NCI-H82 (cell line): ENCODE measurements at regions not wholly inside any gene's neighbourhood (a gene's known extent, or its start where the extent isn't known, plus 50 kb on each side); places are given as distances from the start of the nearest gene placed in this dataset.

Experiments used
- DNase-seq: peaks from one replicate; lab custom pipeline; 2025; lab: John Stamatoyannopoulos, UW

DNA sequence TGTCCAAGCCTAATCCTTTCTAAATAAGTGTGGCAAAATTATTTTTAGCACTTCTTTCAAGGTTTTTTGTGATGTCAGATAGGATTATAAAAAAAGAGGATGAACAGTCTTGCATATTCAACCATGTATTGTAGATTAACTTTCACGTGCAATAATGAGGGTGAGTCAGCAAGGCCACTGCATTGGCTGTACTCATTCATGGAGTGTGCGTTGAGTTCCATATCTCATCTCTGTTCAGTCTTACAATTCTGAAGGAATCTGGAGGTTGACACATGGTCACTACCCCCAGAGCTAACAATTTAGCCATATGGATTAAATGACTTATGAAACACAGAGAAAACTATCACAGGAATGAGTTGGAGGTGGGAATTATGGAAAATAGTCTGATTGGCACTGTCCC lies 810.5 kb downstream of the SLC4A3 start:
- DNase-seq: no peak

DNA sequence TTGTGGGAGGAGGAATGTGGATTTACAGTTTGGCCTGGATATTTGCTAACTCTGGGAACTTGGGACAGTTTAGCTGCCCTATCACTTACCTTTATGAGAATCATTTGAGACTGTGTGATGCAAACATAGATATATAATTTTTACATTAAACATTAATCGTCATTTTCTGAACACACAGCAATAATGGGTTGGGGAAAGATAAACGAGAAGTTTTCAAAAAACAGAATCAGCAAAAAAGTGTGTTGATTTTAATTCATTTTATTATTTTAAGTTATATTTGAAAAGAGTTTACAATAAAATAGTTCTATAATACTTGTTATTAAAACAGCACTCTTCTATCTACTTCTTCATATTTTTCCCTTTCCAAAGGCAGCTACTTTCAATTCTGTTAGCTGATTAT lies 813.3 kb downstream of the SLC4A3 start:
- DNase-seq: no peak

DNA sequence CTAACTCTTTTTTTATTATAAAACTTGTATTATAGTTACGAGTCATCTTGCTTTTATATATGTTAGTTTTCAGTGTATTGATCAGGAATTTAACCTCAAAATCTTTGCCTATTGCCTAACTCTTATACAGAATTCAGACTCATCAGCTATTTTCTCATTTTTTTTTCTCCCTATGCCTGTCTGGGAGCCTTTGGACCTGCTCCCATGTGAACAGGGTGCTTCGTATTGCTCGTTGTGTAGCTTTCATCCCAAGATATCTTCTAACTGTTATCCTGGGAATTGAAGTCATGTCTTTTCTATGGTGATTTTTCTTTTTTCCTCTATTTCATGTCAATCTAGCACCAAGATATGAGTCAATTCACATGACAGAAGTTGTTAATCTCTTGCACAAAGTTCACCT lies 814.0 kb downstream of the SLC4A3 start:
- no peak for DNase-seq

DNA sequence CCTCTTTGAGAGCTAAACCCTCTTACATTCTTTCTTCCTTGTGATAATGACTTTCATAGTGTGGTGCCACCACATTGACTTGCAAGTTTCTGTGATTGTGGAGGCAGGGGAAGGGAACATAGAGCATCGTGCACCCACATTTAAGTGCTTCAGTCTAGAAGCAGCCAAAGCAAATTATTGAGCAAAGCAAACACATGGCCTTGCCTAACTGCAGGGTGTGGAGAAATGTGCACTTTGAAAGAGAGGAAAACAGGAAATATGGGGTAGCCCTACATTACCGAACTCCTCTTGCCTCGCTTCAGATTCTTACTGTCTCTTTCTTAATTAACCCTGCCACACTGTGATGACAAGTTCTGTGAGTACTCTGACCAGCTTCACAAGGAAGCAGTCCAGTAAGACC lies 814.6 kb downstream of the SLC4A3 start:
- DNase-seq: no peak

DNA sequence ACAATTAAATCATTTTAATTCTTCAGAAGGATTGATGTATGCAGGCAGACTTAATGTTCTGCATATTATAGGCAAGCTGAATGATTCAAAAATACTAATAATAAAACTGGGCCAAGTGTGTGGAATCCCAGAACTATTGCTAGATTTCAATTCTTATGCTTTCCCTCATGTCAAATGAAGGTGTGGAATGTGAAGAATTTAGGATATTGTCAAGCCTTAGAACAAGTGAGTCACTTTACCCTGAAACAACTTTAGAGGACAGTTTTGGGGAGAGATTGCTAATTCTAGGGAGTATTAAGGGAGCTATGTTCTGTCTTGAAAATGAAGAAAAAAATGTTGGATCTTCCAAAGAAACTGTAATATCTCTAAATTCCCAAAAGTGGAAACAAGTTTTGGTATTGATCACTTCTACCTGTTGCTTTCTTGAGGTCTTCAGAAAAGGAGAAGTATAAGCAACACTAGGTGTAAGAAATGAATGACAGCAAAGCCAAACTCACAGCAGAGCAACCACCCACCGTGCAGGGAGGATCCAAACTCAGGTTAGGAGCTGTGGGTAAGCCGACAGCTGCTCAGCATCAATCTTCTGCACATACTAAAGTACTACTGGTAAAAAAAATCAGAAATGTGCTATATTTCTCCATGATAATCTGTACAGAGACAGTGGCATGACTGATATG lies 818.1 kb downstream of the SLC4A3 start:
- DNase-seq: no peak

DNA sequence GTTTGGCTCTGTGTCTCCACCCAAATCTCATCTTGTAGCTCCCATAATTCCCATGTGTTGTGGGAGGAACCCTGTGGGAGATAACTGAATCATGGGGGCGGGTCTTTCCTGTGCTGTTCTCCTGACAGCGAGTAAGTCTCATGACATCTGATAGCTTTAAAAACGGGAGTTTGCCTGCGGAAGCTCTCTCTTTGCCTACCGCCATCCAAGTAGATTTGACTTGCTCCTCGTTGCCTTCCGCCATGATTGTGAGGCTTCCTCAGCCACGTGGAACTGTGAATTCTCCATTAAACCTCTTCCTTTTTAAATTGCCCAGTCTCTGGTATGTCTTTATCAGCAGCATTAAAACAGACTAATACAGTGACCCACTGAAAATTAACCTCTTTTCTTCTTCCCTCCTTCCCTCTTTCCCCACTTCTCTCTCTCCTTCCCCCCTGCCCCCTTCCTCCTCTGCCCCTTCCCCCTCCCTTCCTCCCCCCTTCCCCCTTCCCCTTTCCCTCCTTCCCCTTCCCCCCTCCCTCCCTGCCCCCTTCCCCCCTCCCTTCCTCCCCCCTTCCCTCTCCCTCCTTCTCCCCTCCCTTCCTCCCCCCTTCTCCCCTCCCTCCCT lies 818.8 kb downstream of the SLC4A3 start:
- DNase-seq: no peak

DNA sequence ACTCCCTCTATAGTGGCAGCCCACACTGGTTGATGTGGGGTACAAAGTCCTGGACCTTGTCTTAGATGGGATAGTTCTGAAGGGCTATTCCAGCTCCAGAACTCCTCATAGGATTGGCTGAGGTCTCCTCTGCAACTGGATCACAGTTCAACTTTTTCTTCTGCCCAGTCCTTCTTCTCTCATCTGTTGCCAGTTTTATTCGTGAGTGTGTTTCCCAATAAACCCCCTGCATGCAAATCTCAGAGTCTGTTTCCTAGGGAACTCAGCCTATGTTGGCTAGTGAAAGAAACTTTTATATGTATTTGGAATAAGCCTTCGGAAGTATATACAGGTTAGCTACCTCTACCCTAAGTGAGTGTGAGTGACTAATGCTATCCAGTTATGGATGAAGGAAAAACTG lies 823.4 kb downstream of the SLC4A3 start:
- DNase-seq: no peak

DNA sequence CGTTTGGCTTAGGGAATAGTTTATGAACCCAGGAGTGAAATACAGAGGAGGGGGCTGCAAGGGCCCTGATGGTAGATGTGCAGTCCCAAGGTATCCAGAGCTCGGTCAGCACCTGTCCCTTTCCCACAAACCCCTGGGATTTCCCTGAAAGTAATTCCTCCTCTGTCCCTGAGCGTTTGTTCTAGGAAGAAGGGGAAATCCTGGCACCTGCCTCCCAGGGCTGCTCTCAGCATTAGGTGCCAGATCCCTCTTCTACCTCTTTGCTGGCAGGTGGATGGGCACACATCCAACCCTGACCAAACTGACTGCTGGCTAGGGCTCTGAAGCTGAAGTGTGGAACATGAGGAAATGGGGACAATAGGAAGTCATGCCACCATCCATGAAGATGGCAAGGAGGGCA lies 824.0 kb downstream of the SLC4A3 start:
- DNase-seq: no peak

DNA sequence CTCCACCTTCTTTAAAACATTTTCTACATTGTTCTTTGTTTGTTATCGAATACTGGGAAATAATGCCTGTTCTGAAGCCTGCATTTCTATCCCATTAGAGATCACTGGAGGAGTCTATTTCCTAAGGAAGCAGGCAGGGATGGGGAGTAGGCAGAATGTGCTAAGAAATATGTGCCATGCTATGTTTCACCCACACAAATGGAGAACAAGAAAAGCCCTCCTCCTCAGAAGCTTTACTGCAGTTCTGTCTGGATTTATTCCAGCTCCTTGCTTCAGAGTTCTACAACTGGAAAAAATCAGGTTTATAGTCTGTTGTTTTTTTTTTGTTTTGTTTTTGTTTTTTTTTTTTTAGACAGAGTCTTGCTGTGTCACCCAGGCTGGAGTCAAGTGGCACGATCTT lies 825.1 kb downstream of the SLC4A3 start:
- no peak for DNase-seq

DNA sequence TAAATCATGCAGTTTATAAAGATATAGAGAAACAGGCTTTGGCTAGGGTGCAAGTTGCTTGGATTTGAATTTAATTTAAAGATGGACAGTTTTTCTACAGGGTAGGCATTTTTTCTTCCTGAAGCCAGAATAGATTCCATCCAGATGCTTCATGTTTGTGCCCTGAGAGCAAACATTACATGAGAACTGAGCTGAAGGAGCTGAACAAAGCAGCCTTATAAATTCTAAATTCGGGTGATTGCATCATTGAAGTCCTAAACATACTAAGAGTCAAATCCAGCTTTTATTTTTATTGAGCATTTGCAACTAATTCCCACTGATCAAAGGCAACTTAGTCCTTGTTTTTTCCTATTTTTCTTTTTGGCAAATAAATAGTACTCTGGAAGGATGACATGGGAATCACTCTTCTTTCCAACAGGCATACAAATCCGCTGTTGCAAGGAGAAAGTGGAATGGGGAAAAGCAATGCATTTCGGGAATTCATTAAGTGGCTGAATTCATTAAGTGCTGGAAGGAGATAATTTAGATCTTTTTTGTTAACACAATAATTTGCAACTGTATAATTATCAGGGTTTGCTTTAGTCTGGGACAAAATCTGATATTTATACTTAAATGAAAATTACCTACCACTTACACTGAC lies 828.0 kb downstream of the SLC4A3 start:
- DNase-seq: no peak

DNA sequence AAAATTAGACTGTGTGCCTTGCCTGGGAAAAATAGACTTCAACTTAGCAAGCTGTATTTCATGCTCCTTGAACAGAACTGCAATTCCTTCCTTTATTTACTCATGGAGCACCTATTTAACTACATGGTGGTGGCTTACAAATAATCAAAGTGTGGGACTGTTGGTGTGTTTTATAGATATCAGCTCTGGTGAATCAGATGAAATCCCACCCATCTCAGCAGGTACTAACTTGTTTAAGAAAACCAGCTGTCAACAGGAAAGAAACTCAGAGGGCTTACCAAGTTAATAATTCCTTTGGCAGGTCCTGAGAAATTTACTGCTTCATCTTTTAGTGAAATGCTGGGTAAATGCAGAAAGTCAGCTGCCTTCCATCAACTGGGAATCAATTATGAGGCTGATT lies 830.6 kb downstream of the SLC4A3 start:
- DNase-seq: no peak

DNA sequence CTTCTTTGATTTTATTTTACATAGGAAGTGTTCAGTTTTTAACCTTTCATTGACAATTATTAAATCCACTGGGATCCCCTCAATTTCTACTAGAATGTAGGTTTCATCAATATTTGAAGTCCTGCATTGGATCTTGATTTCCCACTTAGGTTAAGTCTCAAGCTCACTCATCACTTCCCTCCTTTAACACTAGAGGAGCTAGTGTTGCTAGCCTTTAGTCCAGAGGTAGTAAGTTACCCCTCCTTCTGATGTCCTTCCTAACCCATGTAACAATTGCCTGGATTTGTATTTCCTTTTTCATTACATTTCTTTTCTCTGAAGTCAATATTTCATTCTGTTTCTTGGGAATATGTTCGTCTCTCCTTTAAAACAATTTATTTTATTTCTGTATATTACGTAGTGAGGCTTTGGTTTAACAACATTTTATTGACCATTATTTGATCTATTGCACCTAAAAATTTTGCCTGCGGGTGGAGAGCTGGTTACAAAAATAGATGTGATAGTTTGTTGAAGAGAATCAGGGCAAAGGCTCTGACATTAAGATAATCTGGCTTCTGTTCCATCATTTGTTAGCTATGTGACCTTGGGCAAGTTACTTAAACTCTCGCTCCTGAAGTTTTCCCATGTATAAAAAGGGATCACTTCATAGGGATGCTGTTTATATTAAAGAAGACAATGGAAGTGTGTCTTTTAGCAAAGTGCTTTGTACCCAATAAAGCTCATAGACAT lies 833.0 kb downstream of the SLC4A3 start:
- DNase-seq: peak; percentile 54

DNA sequence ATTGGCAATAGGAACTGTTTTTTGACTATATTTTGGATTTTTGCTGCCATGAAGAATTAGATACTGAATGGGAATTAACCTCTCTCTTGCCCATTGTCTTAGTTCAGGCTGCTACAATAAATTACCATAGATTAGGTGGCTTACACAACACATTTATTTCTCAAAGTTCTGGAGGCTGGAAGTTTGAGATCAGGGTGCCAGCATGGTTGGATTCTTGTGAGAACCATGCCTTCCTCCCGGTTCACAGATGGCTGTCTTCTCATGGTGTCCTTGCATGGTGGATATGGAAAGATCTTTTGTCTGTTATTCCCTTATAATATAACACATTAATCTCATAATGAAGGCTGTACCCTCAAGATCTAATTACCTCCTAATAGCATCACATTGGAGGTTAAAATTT lies 836.4 kb downstream of the SLC4A3 start:
- DNase-seq: no peak

DNA sequence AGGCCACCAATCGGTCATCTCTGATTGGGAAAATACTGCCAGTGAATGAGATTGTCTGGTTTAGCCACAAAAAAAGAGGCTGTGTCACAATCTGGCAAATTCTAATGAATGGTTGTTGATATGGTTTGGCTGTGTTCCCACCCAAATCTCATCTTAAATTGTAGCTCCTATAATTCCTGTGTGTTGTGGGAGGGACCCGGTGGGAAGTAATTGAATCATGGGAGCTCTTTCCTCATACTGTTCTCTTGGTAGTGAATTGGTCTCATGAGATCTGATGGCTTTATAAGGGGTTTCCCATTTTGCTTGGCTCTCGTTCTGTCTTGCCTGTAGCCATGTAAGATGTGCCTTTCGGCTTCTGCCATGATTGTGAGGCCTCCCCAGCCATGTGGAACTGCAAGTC lies 838.3 kb downstream of the SLC4A3 start:
- DNase-seq: no peak

DNA sequence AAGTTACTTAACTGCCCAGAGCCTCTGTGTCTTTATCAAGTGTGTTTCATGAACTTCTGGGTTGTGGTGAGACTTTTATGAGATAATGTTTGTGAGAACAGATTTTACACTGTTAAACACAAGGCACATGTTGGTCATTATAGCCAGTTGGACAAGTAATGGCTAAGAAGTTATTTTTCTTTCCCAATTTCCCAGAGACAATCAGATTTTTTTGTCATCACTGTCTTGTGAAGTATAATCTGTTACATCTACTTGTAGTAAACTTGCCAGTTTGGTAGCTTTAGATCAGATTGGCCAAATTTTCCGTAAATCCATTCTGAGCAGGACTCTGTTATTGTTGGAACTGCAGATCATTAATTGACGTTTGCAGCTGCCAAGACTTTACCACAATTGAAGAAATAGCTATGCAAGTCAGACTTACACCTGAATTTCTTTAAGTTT lies 838.8 kb downstream of the SLC4A3 start:
- DNase-seq: no peak

DNA sequence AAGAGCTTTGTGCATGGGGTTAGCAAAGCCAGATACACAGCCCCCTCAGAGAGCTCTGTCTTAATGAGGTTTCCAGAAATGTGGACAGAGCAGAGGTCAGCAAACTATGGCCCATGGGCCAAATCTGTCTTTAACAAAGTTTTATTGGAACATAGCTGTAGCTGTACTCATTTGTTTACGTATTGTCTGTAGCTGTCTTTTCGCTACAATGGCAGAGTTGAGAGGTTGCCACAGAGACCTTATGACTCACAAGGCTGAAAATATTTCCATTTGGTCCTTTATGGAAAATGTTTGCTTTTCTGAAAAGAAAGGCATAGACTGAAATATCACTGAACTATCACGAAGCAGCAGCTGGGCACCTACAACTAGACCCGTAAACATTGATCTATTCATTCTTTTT lies 841.8 kb downstream of the SLC4A3 start:
- no peak for DNase-seq

DNA sequence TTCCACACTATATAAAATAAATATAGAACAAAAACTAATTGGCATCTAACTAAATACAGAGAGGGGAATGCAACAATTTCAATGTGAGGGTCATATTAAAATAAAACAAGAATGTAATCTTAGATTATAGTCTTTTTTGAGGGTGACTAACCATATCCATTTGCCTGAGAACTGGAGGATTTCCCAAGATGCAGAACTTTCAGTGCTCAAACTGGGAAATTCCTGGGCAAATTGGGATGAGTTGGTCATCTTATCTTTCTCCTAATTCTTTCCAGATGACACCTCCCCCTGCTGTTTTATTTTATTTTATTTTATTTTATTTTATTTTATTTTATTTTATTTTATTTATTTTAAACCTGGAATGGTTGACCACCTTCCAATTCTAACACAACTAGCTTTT lies 846.2 kb downstream of the SLC4A3 start:
- no peak for DNase-seq

DNA sequence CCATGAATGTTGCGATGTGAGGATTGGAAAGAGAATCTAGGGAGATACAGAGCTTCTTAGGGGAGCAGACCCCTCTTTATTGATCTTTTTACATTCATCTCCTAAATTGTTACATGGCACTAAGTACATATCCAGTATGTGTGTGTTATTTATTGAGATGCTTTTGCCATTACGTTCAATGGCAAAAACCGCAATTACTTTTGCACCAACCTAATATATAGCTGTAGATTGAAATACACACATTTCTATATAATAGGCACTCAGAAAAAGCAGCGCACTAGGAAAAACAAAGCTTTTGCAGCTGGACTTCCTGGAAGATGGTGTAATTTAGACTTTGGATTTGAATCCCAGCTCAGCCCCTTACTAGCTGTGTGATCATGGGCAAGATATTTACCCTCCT lies 849.4 kb downstream of the SLC4A3 start:
- no peak for DNase-seq

DNA sequence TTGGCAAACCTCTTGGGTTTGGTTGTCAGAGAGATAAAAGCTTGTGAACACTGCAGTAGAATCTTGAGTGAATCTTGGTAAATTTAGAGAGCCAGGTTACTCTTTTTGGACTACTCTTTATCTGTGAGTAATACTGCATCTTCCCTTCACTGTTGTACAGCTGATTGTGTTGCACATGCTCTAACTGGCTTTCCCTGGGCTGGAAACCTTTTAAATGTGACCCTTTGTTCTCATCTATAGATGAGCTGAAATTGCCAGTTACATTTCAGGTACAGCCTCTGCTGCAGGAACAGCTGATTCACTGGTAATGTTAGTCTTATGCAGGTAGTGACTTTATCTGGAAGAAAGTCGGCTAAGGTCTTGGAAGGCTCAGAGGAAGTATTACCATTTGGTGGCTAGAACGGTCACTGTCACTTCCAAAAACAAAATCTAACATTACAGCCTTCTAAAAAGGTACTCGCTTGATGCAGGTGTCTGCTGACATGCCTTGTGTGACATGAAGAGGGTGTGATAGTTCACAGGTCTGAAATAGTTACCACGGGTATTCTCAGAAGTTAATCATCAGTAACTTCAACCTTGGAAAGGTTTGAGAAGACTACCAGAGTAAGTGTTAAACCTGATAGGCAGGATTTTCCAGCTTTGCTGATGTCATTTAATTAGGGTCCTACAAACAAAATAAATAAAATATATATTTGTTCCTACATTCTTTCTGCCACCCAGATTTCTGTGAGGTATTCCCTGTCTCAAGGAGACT lies 851.1 kb downstream of the SLC4A3 start:
- DNase-seq: no peak

DNA sequence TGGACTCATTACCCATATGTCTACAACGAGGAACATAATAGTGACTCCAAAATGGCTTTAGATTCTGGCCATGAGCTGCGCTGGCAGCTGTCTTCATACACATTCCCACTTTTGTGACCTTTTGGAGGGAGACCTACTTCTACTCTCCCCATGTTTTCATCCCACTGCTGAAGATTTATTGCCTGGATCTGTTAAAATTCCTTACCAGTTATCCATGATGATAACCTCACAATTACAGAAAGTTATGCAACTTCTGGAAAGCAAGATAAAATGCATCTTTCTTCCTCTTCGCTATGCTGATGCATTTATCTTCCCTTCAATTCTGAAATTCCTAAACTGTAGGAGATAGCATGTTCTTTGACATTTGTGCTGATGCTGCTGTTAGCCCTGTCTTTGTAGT lies 855.3 kb downstream of the SLC4A3 start:
- DNase-seq: no peak

DNA sequence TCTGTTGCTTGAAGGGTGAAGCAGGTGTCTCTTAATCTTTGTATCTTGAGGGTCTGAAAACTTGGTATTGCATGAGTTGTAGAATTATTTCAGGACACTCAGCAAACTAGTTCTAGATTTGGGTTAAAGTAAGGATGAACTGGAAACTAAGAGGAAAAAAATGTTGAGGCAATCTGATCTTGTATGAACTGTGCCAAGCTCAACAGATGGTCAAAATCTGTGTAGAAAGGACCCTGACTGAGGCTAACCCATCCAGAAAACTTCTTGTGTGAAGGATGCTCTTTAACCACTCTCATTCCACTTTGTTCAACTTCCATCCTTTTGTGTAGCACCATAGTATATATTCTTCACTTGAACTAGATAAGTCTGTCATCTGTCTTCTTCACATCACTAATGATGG lies 861.7 kb downstream of the SLC4A3 start:
- no peak for DNase-seq

DNA sequence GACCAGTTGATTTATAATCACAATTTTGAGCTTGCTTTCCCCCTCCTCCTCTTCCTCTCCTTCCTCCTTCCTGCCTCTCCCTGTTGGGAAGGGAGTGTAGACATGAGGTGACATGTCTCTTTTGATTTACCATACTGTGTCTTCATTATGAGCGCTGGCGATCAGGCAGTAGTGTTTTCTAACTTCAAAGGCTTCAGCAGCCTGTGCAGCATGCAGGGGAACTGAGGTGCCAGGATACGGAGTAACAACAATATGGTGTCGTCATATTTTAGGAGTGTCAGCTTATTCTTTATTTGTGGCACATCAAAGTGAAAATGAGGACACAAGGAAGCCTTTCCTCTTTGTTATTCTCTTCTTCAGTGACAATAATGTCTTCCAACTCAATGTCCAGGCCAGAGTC lies 864.2 kb downstream of the SLC4A3 start:
- DNase-seq: no peak
